Occipital lobe (tissue), 1 donor: ENCODE measurements at regions not wholly inside any gene's neighbourhood (a gene's known extent, or its start where the extent isn't known, plus 50 kb on each side); places are given as distances from the start of the nearest gene placed in this dataset.

Experiments used
- DNase-seq: peaks from one replicate; lab custom pipeline; 2025; lab: John Stamatoyannopoulos, UW

- no peak for DNase-seq
Measured at GRCh38 chr2:201968476-201968875, 65.2 kb upstream of the FZD7 start.

GRCh38 chr2:201969241-201969937 lies 64.3 kb upstream of the FZD7 start:
- no peak for DNase-seq

- no peak for DNase-seq
Measured at GRCh38 chr2:201969938-201970785, 63.5 kb upstream of the FZD7 start.

- no peak for DNase-seq
Measured at GRCh38 chr2:201970786-201971108, 62.9 kb upstream of the FZD7 start.

- peak; percentile 47 for DNase-seq
Measured at GRCh38 chr2:201971531-201972228, 62.0 kb upstream of the FZD7 start.

GRCh38 chr2:201972621-201973255 lies 60.9 kb upstream of the FZD7 start:
- DNase-seq = no peak

- DNase-seq = no peak
Measured at GRCh38 chr2:201973305-201973928, 60.2 kb upstream of the FZD7 start.

- DNase-seq = no peak
Measured at GRCh38 chr2:201974171-201975100, 59.2 kb upstream of the FZD7 start.

- DNase-seq = no peak
Measured at GRCh38 chr2:201975434-201975833, 58.2 kb upstream of the FZD7 start.

- DNase-seq = no peak
Measured at GRCh38 chr2:201975964-201976612, 57.6 kb upstream of the FZD7 start.

GRCh38 chr2:201977651-201978050 lies 56.0 kb upstream of the FZD7 start:
- DNase-seq = no peak

- DNase-seq = no peak
Measured at GRCh38 chr2:201978333-201978732, 55.3 kb upstream of the FZD7 start.

GRCh38 chr2:201978986-201979385 lies 54.7 kb upstream of the FZD7 start:
- DNase-seq = no peak

GRCh38 chr2:201980389-201980821 lies 53.2 kb upstream of the FZD7 start:
- no peak for DNase-seq

GRCh38 chr2:201980946-201981345 lies 52.7 kb upstream of the FZD7 start:
- DNase-seq = no peak

GRCh38 chr2:201983174-201983573 lies 50.5 kb upstream of the FZD7 start:
- no peak for DNase-seq

GRCh38 chr2:201983800-201984199 lies 49.9 kb upstream of the FZD7 start:
- no peak for DNase-seq
